ENCODE measurements at regions not wholly inside any gene's neighbourhood (a gene's known extent, or its start where the extent isn't known, plus 50 kb on each side); places are given as distances from the start of the nearest gene placed in this dataset.

DNA sequence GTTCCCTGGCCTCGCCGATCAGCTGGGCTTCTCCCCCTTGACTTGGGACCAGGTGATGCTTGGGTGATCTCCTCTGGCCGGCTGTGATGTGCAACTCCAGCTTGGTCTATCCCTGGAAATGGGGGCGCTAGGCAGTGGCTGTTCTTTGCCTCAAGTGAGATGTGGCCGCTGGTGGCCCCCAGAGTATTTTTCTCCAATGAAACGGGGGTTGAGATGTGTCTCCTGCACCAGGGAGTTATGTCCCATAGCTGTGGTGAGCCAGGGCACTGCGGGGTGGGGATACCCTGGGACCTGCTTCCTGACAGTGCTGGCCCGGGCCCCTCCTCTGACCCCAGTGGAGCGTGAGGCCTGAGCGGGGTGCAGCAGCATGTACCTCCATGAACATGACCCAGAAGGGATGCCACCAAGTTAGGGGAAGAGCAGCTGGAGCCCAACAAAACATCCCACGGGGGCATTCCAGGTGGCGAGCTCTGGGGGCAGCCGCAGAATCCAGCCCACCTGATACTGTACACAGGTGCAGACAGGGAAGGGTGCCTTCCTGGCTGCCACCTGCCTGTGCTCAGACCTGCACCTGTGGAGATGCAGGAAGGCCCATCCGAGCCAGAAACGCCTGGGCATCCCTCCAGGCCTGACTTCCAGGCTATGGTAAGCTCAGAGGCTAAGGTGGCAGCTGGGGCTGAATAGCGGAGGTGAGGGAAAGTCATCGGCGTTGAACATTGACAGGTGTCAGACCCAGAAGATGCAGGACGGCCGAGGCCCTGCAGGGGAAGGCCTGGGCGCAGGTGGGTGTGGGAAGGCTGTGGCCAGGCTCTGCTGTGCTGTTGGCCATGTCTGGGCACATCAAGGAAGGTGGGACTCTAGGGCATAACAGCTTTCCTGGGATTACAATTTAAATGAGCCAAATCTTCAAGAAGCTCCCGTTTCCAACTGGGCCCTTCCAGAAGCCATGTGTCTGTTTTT lies 97.3 kb downstream of the CTTN start:
- no peak overlapping the region for H3K27ac ChIP-seq (ENCODE audit: low read depth, low read length)
- no peak overlapping the region for H3K4me3 ChIP-seq (ENCODE audit: low read depth in 1 of 2, low read length in 2 of 2)
- H3K36me3 ChIP-seq (ENCODE audit: insufficient read depth, low read length) = no peaks in the 10 kb centered on the region
- H3K27me3 ChIP-seq (ENCODE audit: control insufficient read depth in 1 of 2, insufficient read depth in 2 of 2, low read length in 2 of 2) = no peaks in the 10 kb centered on the region
- no peaks in the 10 kb centered on the region for H3K4me1 ChIP-seq (ENCODE audit: insufficient read depth, low read length)
- no peak overlapping the region for H3K9ac ChIP-seq (ENCODE audit: low read length)
- no peaks in the 10 kb centered on the region for H3K9me3 ChIP-seq (ENCODE audit: low read length)

DNA sequence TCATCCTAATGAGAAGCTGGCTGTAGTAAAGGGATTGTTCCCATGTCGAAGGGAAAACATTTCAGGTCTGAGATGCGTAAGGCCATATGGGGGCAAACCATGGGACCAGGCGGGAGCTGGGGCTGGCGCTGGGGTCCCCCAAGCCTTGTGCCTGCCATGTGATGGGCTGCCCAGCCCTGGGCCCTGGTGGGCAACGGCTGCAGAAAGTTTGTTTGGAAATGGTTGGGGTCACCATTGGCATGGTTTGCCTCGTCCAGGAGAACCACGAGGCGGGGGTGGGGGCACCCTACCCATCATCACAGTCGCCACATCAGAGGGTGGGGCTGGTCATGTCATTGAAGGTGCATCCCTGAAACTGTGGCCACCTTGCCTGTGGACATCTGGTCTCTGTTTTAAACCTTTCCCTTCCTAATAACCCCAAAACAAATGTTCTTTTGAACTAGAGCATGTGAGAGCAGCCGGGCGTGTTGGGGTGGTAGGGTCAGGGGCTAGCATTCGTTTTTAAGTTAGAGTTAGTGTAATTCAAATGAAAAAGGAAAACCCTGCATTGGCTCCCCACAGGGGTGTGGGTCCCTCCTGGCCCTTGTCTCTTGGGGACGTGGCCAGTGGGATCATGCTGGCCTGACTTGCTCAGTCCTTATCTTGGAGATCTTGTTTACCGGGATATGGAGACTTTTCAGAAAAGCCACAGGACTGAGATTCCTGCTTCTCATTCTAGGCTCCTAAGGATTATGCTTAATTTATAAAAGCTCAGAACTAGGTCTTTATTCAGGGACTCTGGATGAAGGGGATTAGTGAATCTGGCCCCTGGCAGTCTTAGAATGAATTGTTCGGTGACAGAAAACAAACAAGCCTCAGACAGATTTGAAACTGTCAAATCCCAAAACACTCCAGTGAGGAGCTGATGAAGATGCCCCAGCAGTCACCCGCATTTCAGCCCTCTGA lies 98.5 kb downstream of the CTTN start:
- Histone ChIP-seq H3K9ac (ENCODE audit: low read length) (no peak overlapping the region), H3K36me3 (ENCODE audit: insufficient read depth, low read length) (no peaks in the 10 kb centered on the region), H3K4me1 (ENCODE audit: insufficient read depth, low read length) (no peaks in the 10 kb centered on the region), H3K27ac (ENCODE audit: low read depth, low read length) (no peak overlapping the region), H3K9me3 (ENCODE audit: low read length) (no peaks in the 10 kb centered on the region), H3K27me3 (ENCODE audit: control insufficient read depth in 1 of 2, insufficient read depth in 2 of 2, low read length in 2 of 2) (no peaks in the 10 kb centered on the region), H3K4me3 (ENCODE audit: low read depth in 1 of 2, low read length in 2 of 2) (no peak overlapping the region)

DNA sequence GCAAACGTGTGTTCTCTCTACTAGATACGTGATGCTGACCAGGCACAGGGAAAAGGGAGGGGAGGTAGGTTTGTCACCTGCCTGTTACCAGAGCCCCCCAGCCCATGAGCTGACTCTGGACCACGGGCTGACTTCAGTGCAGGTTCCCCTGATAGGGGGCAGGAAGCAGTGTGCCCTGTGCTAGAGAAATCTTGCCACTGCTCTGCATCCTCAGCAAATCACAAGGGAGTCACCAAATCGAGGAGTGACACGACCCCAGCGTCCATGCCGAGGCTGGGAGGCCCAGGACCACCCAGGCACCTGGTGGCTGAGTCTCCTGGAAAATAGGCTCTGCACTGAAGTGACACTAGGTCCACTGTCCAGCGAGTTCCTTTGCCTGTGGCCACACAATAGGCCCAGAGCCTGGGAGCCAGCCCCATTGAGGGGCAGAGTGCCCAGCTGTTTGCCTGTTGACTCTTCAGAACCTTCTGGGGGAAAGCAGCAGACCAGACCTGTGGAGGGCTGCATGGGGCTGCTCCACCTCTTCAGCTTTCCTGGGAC lies 99.3 kb downstream of the CTTN start:
- Histone ChIP-seq H3K9me3 (ENCODE audit: low read length) (no peaks in the 10 kb centered on the region), H3K4me1 (ENCODE audit: insufficient read depth, low read length) (no peaks in the 10 kb centered on the region), H3K36me3 (ENCODE audit: insufficient read depth, low read length) (no peaks in the 10 kb centered on the region), H3K4me3 (ENCODE audit: low read depth in 1 of 2, low read length in 2 of 2) (no peak overlapping the region), H3K9ac (ENCODE audit: low read length) (no peak overlapping the region), H3K27ac (ENCODE audit: low read depth, low read length) (no peak overlapping the region), H3K27me3 (ENCODE audit: control insufficient read depth in 1 of 2, insufficient read depth in 2 of 2, low read length in 2 of 2) (no peaks in the 10 kb centered on the region)

DNA sequence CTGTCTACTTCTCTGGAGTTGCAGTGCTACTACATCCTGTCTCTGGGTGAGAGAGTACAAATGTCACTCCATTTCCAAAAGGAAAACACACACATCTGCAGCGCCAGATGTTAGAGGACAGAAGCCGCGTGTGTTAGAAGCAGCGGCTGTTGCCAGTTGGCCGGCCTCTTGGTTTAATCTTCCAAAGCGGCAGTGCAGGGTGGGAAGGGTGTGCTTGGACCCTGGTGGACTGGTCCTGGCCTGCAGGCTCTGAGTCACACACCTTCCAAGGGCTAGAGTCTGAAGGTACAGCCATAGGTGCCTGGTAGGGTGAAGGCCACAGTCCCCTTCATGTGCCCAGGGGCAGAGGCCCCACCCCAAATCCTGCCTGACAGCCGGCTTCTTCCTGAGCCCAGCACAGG lies 99.8 kb downstream of the CTTN start:
- Histone ChIP-seq H3K4me1 (ENCODE audit: insufficient read depth, low read length) (no peaks in the 10 kb centered on the region), H3K9me3 (ENCODE audit: low read length) (no peaks in the 10 kb centered on the region), H3K27ac (ENCODE audit: low read depth, low read length) (no peak overlapping the region), H3K27me3 (ENCODE audit: control insufficient read depth in 1 of 2, insufficient read depth in 2 of 2, low read length in 2 of 2) (no peaks in the 10 kb centered on the region), H3K36me3 (ENCODE audit: insufficient read depth, low read length) (no peaks in the 10 kb centered on the region), H3K4me3 (ENCODE audit: low read depth in 1 of 2, low read length in 2 of 2) (no peak overlapping the region), H3K9ac (ENCODE audit: low read length) (no peak overlapping the region)

DNA sequence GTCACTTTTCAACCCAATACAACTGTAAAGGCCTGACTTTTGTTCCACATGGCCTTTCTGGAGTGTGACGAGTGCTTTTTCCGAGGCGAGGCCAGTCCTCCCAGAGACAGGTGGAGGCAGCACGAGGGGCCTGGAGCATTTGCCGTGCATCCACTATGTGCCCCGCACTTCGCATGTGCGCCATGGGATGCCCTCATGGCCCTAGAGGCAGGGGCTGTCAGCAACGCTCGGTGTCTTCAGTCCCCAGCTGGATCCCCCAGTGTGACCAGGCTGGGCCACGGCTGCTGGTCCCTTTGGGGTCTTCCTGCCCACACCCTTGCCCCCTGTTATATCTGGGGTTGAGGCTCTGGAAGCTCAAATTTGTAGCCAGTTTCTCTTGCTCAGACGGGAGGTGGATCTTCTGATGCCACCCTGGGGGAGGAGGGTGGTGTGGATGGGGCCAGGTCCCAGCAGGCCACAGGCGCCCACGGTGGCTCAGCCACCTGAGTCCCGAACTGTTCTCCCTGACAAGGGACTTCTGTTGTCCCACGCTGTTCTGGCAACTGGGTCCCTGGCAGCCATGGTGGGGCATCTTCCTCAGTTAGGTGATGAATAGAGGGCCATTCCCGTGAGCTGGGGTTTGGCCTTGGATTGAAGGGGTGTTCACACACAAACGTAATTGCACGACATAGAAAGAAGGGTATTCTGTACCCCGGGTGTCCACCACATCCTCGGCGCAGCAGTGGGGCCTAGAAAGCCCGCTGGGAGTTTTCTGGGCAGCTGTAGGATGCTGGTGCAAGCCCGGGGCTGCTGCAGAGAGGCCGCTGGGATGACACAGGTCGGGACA lies 100.9 kb downstream of the CTTN start:
- Histone ChIP-seq H3K27me3 (ENCODE audit: control insufficient read depth in 1 of 2, insufficient read depth in 2 of 2, low read length in 2 of 2) (no peaks in the 10 kb centered on the region), H3K9ac (ENCODE audit: low read length) (no peak overlapping the region), H3K27ac (ENCODE audit: low read depth, low read length) (no peak overlapping the region), H3K36me3 (ENCODE audit: insufficient read depth, low read length) (no peaks in the 10 kb centered on the region), H3K9me3 (ENCODE audit: low read length) (no peaks in the 10 kb centered on the region), H3K4me1 (ENCODE audit: insufficient read depth, low read length) (no peaks in the 10 kb centered on the region), H3K4me3 (ENCODE audit: low read depth in 1 of 2, low read length in 2 of 2) (no peak overlapping the region)

DNA sequence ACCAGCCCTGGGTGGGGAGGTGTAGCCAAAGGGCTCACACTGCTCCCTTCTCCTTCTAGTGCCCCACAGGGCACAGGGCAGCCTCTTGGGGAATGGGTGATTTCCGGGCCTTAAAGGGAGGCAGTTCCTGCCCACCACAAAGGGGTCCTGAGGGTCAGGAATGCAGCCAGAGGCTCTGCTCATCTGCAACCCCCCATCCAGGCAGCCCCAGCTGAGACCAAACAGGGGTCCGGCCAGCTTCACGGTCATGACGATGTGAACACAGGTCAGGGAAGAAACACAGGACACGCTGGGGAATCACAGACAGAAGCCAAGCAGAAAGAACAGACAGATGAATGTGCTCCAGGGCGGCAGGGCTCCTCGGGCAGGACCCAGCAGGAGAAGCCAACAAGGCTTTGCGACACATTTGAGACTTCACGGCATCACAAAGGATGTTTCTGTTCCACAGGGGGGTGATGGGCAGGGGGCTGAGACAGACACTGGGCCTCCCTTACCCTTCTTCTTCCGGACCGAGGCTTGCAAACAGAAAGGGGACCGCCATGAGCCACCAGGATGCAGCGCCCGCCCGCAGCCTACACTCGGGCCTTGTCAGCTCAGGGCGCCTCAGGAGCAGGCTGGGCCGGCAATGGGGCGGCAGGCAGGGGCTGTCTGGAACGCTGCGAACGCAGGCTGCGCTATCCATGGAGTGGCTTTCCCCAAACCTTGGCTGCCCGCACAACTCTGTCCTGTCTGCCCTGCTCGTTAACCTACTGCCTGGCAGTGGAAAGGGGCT lies 101.9 kb downstream of the CTTN start:
- Histone ChIP-seq H3K27ac (ENCODE audit: low read depth, low read length) (no peak overlapping the region), H3K4me3 (ENCODE audit: low read depth in 1 of 2, low read length in 2 of 2) (no peak overlapping the region), H3K27me3 (ENCODE audit: control insufficient read depth in 1 of 2, insufficient read depth in 2 of 2, low read length in 2 of 2) (no peaks in the 10 kb centered on the region), H3K9ac (ENCODE audit: low read length) (no peak overlapping the region), H3K36me3 (ENCODE audit: insufficient read depth, low read length) (no peaks in the 10 kb centered on the region), H3K9me3 (ENCODE audit: low read length) (no peaks in the 10 kb centered on the region), H3K4me1 (ENCODE audit: insufficient read depth, low read length) (no peaks in the 10 kb centered on the region)

DNA sequence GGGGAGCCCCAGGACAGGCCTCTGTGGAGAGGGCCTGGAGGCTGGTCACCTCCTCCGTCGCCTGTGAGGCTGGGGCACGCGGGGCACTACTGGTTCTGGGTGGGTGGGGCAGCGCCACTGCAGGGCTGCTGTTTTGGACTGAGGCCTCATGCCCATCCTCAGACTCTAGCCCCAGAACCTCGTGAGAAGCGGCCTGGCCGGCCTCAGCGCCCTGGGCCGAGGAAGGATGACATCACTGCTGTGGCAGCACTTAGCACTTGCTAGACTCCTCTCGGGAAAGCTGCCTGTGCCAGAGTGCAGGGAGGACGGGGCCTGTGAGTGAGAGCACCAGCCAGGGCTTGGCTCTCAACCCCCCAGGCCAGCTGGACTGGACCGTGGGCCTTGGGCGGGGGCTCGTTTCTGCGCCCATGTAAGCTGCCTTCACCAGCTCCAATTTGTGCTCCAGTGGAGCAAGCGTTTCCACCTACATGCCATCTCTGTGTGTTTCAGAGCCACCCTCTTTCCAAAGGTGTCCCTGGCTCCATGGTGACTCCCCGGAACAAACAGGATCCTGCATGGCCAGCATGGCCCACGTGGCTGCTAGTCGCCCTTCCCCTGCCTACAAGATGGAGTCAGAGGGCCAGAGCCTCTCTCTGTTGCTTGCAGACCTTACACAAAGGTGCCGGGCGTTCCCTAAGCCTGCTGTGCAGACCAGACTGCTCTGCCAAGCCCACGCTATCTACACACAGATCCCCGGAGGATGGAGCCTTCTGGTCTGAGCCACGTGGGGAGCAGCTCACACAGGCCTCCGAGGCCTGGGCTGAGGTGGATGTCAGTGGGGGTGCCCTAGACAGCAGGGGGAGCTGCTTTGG lies 102.9 kb downstream of the CTTN start:
- Histone ChIP-seq H3K27ac (ENCODE audit: low read depth, low read length) (no peak overlapping the region), H3K9ac (ENCODE audit: low read length) (no peak overlapping the region), H3K27me3 (ENCODE audit: control insufficient read depth in 1 of 2, insufficient read depth in 2 of 2, low read length in 2 of 2) (no peaks in the 10 kb centered on the region), H3K4me3 (ENCODE audit: low read depth in 1 of 2, low read length in 2 of 2) (no peak overlapping the region), H3K9me3 (ENCODE audit: low read length) (no peaks in the 10 kb centered on the region), H3K4me1 (ENCODE audit: insufficient read depth, low read length) (no peaks in the 10 kb centered on the region), H3K36me3 (ENCODE audit: insufficient read depth, low read length) (no peaks in the 10 kb centered on the region)

DNA sequence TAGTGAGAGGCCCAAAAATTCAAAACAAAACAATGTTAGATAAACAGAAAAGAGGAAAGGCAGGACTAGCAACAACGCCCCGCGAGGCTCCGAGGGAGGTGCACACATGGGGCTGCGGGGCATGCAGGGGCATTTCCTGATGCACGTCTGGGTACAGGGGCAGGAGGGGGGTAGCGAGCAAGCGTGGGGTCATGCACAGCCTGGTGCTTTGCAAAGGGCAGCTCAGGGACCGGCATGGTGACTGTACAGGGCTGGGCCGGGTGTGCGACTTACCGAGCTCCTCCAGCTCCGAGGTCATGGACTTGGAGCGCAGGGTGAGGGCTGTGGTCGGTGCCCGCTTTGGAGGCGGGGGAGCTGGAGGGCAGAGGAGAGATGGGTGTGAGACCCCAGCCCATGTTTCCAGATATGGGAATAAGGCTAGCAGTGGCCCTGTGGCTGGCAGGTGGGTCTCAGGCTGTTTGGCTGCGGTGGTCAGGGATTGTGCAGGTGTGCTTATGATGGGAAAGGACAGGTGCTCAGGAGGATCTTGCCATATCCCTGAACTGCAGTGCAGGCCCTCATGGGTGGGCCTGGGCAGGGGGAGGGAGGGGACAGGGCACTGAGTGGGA lies 103.7 kb downstream of the CTTN start:
- H3K27ac ChIP-seq (ENCODE audit: low read depth, low read length) = no peak overlapping the region
- no peak overlapping the region for H3K4me3 ChIP-seq (ENCODE audit: low read depth in 1 of 2, low read length in 2 of 2)
- no peak overlapping the region for H3K9ac ChIP-seq (ENCODE audit: low read length)
- H3K4me1 ChIP-seq (ENCODE audit: insufficient read depth, low read length) = no peaks in the 10 kb centered on the region
- no peaks in the 10 kb centered on the region for H3K36me3 ChIP-seq (ENCODE audit: insufficient read depth, low read length)
- no peaks in the 10 kb centered on the region for H3K9me3 ChIP-seq (ENCODE audit: low read length)
- no peaks in the 10 kb centered on the region for H3K27me3 ChIP-seq (ENCODE audit: control insufficient read depth in 1 of 2, insufficient read depth in 2 of 2, low read length in 2 of 2)

DNA sequence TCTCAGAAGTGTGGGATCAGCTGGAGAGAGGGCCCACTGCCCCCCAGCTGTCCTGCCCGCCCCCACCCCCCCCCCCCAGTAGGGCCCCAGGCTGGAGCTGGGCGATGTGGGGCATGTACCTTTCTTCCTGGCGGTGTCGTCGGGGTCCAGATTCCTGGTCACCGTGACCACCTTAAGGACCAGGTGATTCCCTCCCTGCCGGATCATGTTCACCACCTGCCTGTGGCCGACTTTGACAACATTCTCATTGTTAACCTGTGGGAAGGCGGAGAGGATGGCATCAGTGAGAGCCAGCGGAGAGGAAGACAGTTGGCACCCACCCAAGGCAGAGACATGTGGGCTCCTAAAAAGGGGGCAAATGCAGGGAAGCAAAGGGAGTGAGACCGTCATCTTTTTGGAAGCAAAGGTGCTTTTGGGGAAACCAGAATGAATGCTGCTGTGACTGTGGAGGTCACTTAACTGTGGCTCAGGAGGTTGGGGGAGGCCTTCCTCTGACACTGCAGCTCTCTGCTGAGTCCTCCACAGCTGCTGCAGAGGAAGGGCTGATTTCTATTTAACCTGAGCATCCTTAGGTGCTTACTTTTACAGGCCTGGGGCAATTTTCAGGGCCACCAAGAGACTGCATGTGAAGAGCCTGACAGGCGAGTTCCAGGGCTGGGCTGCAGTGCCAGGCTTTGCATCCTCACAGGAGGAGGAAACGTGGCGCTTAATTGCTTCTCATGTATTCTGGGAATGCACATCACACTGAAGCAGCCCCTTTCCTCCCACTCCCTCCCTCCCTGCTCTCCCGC lies 104.5 kb downstream of the CTTN start:
- no peaks in the 10 kb centered on the region for H3K27me3 ChIP-seq (ENCODE audit: control insufficient read depth in 1 of 2, insufficient read depth in 2 of 2, low read length in 2 of 2)
- H3K27ac ChIP-seq (ENCODE audit: low read depth, low read length) = no peak overlapping the region
- no peak overlapping the region for H3K4me3 ChIP-seq (ENCODE audit: low read depth in 1 of 2, low read length in 2 of 2)
- no peaks in the 10 kb centered on the region for H3K4me1 ChIP-seq (ENCODE audit: insufficient read depth, low read length)
- H3K9ac ChIP-seq (ENCODE audit: low read length) = no peak overlapping the region
- H3K9me3 ChIP-seq (ENCODE audit: low read length) = no peaks in the 10 kb centered on the region
- no peaks in the 10 kb centered on the region for H3K36me3 ChIP-seq (ENCODE audit: insufficient read depth, low read length)

Measured in muscle layer of colon (tissue), 2 donors.